A673 (cell line): ENCODE measurements at regions not wholly inside any gene's neighbourhood (a gene's known extent, or its start where the extent isn't known, plus 50 kb on each side); places are given as distances from the start of the nearest gene placed in this dataset.

Experiments used
- BruUV-seq: library from RNA; stranded (reverse); fragments of 400-500 nt; replicated peaks from 2 replicates; lab custom pipeline; 2021; lab: Mats Ljungman, UMichigan
- CTCF ChIA-PET: fragments of 300-600 bp; sonication (Branson Sonifier 250); formaldehyde crosslinking; loops from one replicate; lab custom pipeline; 2022; ENCODE audit warnings: antibody characterized with exemption; lab: Charles Lee
- POLR2A ChIA-PET: fragments of 300-600 bp; sonication (Branson Sonifier 250); formaldehyde crosslinking; loops from one replicate; lab custom pipeline; 2022; ENCODE audit warnings: antibody characterized with exemption; ENCODE audit not compliant: low non-redundant PET; lab: Charles Lee
- DNase-seq: peaks from one replicate; pipeline ENCODE4 v3.0.0-alpha.2; 2015; ENCODE audit warnings: low spot score
- H3K27ac ChIP-seq: fragments of 200-600 bp; sonication (generic); 2 replicates; pipeline ENCODE4 v1.5.1; 2016; ENCODE audit warnings: mixed run types, low read depth, mild to moderate bottlenecking, mixed read lengths, antibody characterized with exemption, low read length; ENCODE audit not compliant: poor library complexity, severe bottlenecking
- H3K27me3 ChIP-seq: fragments of 200-600 bp; sonication (generic); replicated peaks from 2 replicates; pipeline ENCODE4 v1.6.1; 2017; ENCODE audit warnings: mixed run types, low read depth, mild to moderate bottlenecking, mixed read lengths, antibody characterized with exemption, low read length; ENCODE audit not compliant: insufficient read depth, poor library complexity
- H3K36me3 ChIP-seq: fragments of 200-600 bp; sonication (generic); 2 replicates; pipeline ENCODE4 v1.6.1; 2016; ENCODE audit warnings: mixed run types, mild to moderate bottlenecking, mixed read lengths, antibody characterized with exemption, low read length; ENCODE audit not compliant: insufficient read depth, poor library complexity, severe bottlenecking
- H3K4me1 ChIP-seq: fragments of 200-600 bp; sonication (generic); 2 replicates; pipeline ENCODE4 v1.6.1; 2017; ENCODE audit warnings: mixed run types, mild to moderate bottlenecking, mixed read lengths, antibody characterized with exemption, low read length; ENCODE audit not compliant: insufficient read depth, poor library complexity, severe bottlenecking
- H3K4me3 ChIP-seq: fragments of 200-600 bp; sonication (generic); 2 replicates; pipeline ENCODE4 v1.5.1; 2016; ENCODE audit warnings: low read depth, mixed run types, mild to moderate bottlenecking, mixed read lengths, low read length; ENCODE audit not compliant: poor library complexity, severe bottlenecking
- H3K9me3 ChIP-seq: fragments of 200-600 bp; sonication (generic); 2 replicates; pipeline ENCODE4 v1.6.1; 2016; ENCODE audit warnings: mixed run types, low read depth, mild to moderate bottlenecking, mixed read lengths, antibody characterized with exemption, low read length; ENCODE audit not compliant: poor library complexity, severe bottlenecking
- CTCF ChIP-seq: fragments of 300-800, 200-600 bp; sonication (generic); conservative IDR thresholded peaks from 2 replicates; pipeline ENCODE4 v1.5.1; 2017; ENCODE audit warnings: low read depth, mild to moderate bottlenecking, antibody characterized with exemption, low read length, moderate library complexity, mixed read lengths
- EZH2 ChIP-seq: fragments of 200-600 bp; sonication (generic); IDR thresholded peaks from 2 replicates; pipeline ENCODE4 v1.6.1; 2017; ENCODE audit warnings: borderline replicate concordance, low read depth, mild to moderate bottlenecking, mixed read lengths, antibody characterized with exemption, low read length; ENCODE audit not compliant: poor library complexity, severe bottlenecking
- intact Hi-C: fragments of 100-400 bp; cut with micrococcal nuclease; formaldehyde crosslinking; loops from one replicate; pipeline ENCODE4 v1.10.0; 2022; ENCODE audit not compliant: unreplicated experiment

GRCh38 chr13:77476456-77476855 lies 59.0 kb upstream of the SCEL start:
- DNase-seq, result no peak
- BruUV-seq, result no TSS peak
- Histone ChIP-seq H3K4me3 (no peak overlapping the region), H3K27ac (no peak overlapping the region), H3K27me3 (no peaks in the 10 kb centered on the region), H3K4me1 (peaks cover 6% of the 10 kb centered on the region), H3K36me3 (no peaks in the 10 kb centered on the region), H3K9me3 (no peaks in the 10 kb centered on the region)
- CTCF ChIA-PET, result no interaction called here
- TF ChIP-seq EZH2 (no peak), CTCF (no peak)
- intact Hi-C loops, result loop anchor here (5.0 kb wide), 2 partner anchors 91 to 149 kb away; partner anchors contain the start of gene MYCBP2
- POLR2A ChIA-PET, result no interaction called here

GRCh38 chr13:77475345-77476084 lies 60.0 kb upstream of the SCEL start:
- H3K27ac ChIP-seq, result no peak overlapping the region
- H3K4me1 ChIP-seq, result peaks cover 6% of the 10 kb centered on the region
- H3K4me3 ChIP-seq, result no peak overlapping the region
- no peak for DNase-seq
- intact Hi-C loops, result loop anchor here (5.0 kb wide), 2 partner anchors 92 to 148 kb away; partner anchors contain the start of gene MYCBP2
- TF ChIP-seq CTCF, result no peak
- no peak for TF ChIP-seq EZH2
- no TSS peak for BruUV-seq
- ChIA-PET CTCF (interaction anchor here (0.5 to 0.7 kb wide), 2 partner anchors 89 to 449 kb away, joined by 4 read pairs; no protein-coding TSS in a partner anchor), POLR2A (no interaction called here)
- no peaks in the 10 kb centered on the region for H3K9me3 ChIP-seq
- no peaks in the 10 kb centered on the region for H3K36me3 ChIP-seq
- H3K27me3 ChIP-seq, result no peaks in the 10 kb centered on the region

- CTCF ChIA-PET, result interaction anchor here (0.7 kb wide), 1 partner anchor 1206 kb away, joined by 3 read pairs; no protein-coding TSS in a partner anchor
- Histone ChIP-seq H3K27me3 (peaks cover 5% of the 10 kb centered on the region), H3K36me3 (no peaks in the 10 kb centered on the region), H3K4me1 (no peaks in the 10 kb centered on the region), H3K27ac (no peak overlapping the region), H3K9me3 (no peaks in the 10 kb centered on the region), H3K4me3 (no peak overlapping the region)
- POLR2A ChIA-PET, result no interaction called here
- no peak for DNase-seq
- intact Hi-C loops, result no loop called here
- no peak for TF ChIP-seq CTCF
- TF ChIP-seq EZH2, result no peak
- no TSS peak for BruUV-seq
Observed at GRCh38 chr13:77470986-77471385, 64.5 kb upstream of the SCEL start.
